HS-5 (cell line): ENCODE measurements at regions not wholly inside any gene's neighbourhood (a gene's known extent, or its start where the extent isn't known, plus 50 kb on each side); places are given as distances from the start of the nearest gene placed in this dataset.

Experiments
- DNase-seq: peaks from one replicate; pipeline ENCODE4 v3.0.0-alpha.2; 2012; ENCODE audit warnings: low read depth

DNA sequence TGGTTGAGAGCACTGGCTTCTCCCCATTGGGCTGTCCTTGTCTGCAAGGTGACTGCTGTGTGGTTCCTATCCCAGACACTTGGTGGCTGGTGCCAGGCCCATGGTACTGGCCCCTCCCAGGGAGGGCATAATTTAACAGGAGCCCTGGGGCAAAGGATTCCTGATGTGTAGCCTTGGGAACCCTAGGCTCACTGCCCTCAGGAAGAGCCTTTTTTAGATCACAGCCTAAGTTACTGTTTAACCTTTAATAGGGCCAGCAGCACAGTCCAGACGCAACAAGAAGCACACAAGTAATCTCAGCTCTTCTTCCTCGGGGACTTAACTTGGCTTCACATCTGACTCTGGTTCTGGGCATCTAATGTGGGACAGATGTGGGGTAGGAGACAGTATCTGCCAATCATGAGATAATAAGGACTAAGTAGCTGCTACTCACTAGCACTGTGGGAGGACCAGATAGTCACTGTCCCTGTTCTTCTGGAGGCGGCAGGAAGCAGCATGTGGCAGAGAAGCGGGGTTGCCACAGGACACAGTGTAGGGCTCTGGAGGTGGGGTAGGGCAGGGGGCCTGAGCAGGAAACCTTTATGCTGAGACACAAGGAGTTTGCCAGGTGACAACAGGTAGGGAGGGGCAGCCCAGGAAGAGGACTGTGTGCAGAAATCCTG lies 136.3 kb downstream of the TMEM17 start:
- DNase-seq: no peak

DNA sequence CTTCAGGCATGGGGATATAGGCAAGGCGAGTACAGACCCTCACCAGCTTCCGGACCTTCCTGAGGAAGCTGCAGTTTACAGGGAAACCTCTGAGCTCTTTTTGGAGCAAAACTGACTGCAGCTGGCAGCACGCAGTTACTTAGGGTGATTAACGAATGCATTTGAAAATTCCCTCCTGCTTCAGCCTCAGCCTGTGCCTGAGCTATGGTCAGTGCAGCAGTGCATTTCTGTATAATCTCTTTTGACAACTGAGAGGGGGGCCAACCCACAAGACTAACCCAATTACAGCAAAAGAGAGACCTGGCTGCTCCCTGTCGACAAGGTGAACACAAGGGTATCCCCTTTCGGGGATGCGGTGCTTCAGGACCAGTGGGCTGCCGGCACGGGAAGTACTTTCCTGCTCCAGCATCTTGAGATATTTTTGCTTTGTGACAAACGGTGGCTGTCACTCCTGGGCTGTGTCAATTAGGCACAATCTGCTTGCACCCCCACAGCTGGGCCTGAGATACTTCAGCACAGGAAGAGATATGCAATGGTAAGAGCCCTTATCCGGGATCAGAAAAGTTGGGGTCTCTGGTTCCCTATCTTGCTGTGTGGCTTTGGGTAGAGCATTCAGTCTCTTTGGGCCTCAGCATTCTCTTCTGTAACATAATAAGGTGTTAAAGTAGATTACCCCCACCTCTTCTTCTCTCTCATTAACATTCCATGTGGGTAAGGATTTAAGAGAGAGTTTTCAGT lies 141.0 kb downstream of the TMEM17 start:
- DNase-seq: no peak

GRCh38 chr2:62363166-62363565 lies 142.8 kb downstream of the TMEM17 start:
- DNase-seq: no peak

DNA sequence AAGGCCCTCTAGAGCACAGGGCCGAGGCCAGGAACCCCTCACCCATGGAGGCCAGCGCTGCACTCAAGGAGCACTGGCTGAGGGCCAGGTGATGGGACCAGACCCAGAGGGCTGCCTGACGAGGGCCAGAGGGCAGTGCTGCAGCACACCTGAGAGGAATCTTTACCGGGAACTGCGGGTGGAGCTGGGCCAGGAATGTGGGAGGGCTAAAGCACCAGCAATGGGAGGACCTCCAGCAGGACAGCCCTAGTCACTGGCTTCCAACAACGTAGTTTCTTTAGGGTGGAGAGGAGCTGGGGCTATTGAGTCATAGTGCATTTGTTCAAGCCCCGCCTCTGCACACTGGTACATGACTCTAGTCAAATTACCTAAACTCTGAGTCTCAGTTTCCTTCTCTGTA lies 143.4 kb downstream of the TMEM17 start:
- DNase-seq: no peak

DNA sequence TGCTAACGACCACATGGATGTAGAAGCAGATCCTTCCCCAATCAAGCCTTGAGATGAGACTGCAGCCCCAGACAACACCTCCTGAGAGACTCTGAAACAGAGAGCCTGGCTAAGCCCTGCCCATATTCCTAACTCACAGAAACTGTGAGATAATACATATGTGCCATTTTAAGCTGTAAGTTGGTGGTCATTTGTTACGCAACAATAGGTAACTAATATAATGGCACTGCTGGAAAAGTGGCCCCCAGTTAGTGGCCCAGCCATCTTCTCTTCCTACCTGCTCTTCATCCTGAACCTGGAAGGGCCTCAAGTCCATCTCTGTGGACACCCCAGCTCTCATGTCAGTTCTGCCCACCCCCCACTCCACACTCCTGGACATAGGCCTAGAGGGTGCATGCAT lies 144.0 kb downstream of the TMEM17 start:
- DNase-seq: no peak

DNA sequence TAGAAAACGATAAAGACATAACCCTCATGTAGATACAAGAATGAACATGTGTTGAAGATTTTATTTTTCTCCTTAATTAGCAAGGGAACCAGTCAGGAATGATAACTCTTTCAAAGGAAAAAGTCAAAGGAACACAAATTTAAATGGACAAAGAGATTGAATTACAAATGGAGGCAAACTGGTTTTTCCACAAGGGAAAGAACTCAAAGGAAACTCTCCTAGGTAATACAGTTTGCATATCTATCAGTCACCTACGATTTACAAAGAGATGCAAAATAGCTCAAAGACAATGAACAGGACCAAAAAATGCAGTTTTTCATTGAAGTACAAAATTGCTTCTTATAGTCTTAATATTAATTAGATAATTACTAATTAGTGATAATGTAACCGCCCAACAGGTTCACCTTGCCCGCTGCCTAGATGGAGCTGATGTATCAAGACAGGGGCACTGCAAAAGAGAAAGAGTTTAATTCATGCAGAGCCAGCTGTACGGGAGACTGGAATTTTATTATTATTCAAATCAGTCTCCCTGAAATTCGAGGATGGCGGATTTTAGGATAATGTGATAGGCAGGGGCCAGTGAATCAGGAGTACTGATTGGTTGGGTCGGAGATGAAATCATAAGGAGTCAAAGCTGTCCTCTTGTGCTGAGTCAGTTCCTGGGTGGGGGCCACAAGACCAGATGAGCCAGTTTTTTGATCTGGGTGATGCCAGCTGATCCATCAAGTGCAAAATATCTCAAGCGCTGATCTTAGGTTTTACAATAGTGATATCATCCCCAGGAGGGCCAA lies 151.0 kb downstream of the TMEM17 start:
- no peak for DNase-seq

GRCh38 chr2:62352031-62352430 lies 154.0 kb downstream of the TMEM17 start:
- DNase-seq: no peak

- no peak for DNase-seq
Measured at GRCh38 chr2:62349788-62350187, 153.9 kb downstream of the B3GNT2 start.

GRCh38 chr2:62348700-62349099 lies 152.8 kb downstream of the B3GNT2 start:
- DNase-seq: no peak

- DNase-seq: no peak
Measured at GRCh38 chr2:62347563-62348270, 151.8 kb downstream of the B3GNT2 start.

- no peak for DNase-seq
Measured at GRCh38 chr2:62344472-62344871, 148.6 kb downstream of the B3GNT2 start.

DNA sequence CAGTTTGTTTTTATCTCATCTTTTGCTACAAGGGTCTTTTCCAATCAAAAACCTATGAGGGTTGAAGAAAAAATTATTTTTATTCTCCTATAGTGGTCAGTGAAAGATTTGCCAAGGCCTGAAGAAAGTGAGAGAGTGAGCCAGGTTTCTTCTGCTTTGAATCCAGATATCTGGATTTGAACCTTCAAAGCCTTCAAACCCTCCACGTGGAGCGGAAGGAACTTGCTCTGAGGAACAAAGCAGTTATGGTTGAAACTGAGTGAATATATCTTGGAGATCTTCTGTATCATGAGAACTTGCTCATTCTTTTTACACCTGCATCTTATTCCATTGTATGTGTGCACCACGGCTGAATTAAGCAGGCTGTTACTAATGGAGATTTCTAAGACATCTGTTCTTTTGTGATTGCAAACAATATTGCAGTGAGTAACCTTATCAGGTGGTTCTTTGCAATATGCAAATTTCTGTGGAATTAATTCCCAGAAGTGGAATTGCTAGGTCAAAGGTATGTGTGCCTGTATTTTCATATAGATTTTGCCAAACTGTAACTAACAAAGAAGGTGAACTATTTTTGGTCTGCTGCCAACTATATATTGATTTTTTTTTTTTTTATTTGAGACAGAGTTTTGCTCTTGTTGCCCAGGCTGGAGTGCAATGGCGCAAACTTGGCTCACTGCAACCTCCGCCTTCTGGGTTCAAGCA lies 147.9 kb downstream of the B3GNT2 start:
- no peak for DNase-seq

DNA sequence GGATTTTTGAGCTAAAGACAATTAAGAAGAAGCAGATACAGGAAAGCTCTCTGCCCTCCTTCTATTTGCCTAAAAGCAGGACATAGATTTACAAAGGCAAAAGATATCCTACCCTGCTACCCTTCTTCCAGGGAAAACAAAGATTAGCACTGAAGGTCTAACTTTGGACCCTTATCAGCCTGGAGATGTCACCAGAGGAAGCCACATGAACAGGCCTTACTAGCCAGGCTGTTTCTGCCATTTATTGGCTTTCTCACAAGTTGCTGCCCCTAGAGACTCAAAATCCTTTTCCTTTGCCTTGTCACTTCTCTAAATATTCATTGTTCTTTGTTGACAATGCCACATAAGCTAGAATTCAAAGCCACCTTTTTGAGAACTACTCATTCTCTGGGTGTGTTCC lies 147.3 kb downstream of the B3GNT2 start:
- no peak for DNase-seq

DNA sequence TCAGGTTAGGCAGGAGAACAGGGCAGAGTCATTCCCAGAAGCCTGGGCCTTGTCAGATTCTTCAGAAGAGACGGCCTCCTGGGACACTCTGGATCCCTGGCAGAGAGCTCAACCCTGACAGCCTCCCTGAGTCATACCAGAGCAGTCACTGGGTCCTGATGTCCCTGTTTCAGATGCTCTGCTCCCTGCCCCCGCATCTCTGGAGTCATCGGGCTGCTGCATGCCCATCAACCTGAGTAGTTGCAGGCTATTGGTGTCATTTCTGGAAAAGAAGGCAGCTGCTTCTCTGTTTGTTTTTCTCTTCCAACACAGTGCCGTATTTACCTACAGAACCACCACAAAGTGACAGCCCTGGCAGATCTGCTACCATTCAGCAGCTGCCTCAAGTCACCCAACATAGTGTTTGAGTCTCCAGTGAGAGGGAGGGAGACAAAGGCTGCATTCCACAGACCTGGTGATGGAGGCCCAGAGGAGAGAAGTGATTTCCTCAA lies 145.1 kb downstream of the B3GNT2 start:
- DNase-seq: no peak

DNA sequence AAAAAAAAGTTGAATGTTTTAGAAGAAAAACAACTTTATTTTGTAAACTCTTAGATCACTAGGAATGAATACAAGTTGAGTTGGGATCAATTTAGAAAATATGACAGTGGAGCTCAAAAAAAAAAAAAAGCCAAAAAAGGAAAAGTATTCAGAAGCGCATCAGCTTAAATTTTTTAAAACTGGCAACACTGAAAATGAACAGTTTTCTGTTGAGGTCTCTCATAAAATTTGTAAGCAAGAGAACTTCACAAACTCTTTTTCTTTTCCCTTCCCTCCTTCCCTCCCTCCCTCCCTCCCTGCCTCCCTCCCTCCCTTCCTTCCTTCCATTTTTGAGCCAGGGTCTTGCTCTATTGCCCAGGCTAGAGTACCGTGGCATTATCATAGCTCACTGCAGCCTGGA lies 143.9 kb downstream of the B3GNT2 start:
- DNase-seq: no peak

- DNase-seq: no peak
Measured at GRCh38 chr2:62339413-62339812, 143.5 kb downstream of the B3GNT2 start.

- DNase-seq: no peak
Measured at GRCh38 chr2:62338111-62338510, 142.2 kb downstream of the B3GNT2 start.

DNA sequence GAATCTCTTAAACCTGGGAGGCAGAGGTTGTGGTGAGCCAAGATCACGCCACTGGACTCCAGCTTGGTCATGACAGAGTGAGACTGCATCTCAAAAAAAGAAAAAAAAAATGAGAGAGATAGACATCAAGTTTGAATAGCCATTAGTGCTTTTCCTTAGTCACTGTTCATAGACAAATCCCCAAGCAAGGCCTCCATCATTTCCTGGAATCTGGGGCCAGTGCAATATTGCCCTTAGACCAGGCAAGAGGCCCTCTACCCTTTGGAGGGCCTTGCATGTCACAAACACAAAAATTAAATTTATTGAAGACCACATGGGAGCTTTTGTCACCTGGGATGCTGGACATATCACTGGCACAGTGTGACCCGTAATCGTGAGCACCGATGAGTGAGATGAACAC lies 141.5 kb downstream of the B3GNT2 start:
- DNase-seq: no peak

GRCh38 chr2:62335612-62336011 lies 139.7 kb downstream of the B3GNT2 start:
- no peak for DNase-seq

DNA sequence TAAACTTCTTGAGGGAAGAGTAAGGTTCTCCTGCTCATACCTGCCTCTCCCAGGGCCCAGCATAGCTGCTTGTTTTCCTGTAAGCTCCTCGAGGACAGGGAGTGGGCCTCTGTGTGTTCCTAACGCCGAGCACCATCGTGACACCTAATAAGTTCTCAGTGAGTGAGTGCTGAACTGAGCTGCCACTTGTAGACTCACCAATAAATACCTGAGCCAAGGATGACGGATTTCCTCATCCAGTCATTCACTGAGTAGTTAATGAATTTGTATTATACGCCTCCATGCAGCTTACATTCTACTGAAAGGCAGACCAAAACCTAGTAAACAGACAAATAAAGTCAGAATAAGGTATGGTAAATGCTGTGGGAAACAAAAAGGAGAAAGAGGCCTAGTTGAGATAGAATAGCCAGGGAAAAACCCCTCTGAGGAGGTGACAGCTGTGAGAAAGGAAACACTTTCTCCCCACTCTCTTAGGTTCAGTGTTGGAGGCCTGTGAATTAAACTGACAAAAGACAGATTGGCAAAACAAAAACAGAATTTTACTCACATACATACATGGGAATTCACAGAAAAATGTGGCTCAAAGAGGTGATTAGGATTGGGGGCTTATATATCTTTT lies 138.6 kb downstream of the B3GNT2 start:
- DNase-seq: no peak

DNA sequence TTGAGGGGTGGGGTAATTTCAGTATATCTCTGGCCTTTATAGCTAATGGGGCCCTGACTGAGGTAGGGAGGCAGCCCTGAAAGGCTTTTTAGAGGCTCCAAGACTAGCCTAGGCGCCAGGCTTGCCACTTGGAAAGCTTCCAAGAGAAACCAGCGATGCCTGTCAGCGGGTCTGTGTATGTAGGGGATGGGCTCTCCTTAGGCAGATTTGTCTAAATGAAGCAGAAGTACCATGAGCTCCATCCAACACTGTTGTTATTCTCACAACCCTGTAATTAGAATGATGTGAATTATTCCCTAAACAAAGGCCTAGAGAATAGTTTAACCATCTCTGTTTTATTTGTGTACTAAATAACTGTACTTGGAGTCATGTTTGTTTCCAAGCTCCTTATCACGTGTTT lies 138.1 kb downstream of the B3GNT2 start:
- no peak for DNase-seq
